Endothelial cell of umbilical vein (primary cell): ENCODE measurements at regions not wholly inside any gene's neighbourhood (a gene's known extent, or its start where the extent isn't known, plus 50 kb on each side); places are given as distances from the start of the nearest gene placed in this dataset.

Source experiments
- EZH2 ChIP-seq: IDR thresholded peaks from 2 replicates; pipeline ENCODE4 v1.6.1; 2012; ENCODE audit warnings: borderline replicate concordance, low read depth, mild to moderate bottlenecking, moderate library complexity, low read length, inconsistent platforms; ENCODE audit not compliant: severe bottlenecking
- FOS ChIP-seq: IDR thresholded peaks from 2 replicates; pipeline ENCODE4 v1.6.1; 2011; ENCODE audit warnings: mild to moderate bottlenecking, low read length, moderate library complexity, borderline replicate concordance; ENCODE audit not compliant: insufficient read depth
- GATA2 ChIP-seq: IDR thresholded peaks from 2 replicates; pipeline ENCODE4 v1.7.0; 2011; ENCODE audit warnings: low read depth, mild to moderate bottlenecking, moderate library complexity, mixed read lengths, low read length; ENCODE audit not compliant: insufficient read length, insufficient read depth
- JUN ChIP-seq: IDR thresholded peaks from 2 replicates; pipeline ENCODE4 v1.6.1; 2011; ENCODE audit warnings: borderline replicate concordance, low read depth; ENCODE audit not compliant: insufficient read length, insufficient read depth
- MAX ChIP-seq: IDR thresholded peaks from 2 replicates; pipeline ENCODE4 v1.6.1; 2011; ENCODE audit not compliant: insufficient read depth, insufficient read length
- MYC ChIP-seq: IDR thresholded peaks from one replicate; pipeline ENCODE4 v1.6.1; 2011; ENCODE audit warnings: mild to moderate bottlenecking, low read depth, low read length
- POLR2A ChIP-seq: IDR thresholded peaks from 2 replicates; pipeline ENCODE4 v1.6.1; 2012; ENCODE audit warnings: low read depth, mild to moderate bottlenecking, control low read depth, low read length
- POLR2AphosphoS5 ChIP-seq: IDR thresholded peaks from 2 replicates; pipeline ENCODE4 v1.6.1; 2012; ENCODE audit warnings: low read depth, mild to moderate bottlenecking, control low read depth, low read length, moderate library complexity; ENCODE audit not compliant: insufficient read depth
- TF ChIP-seq, protein P1 (sequence below), 2 donors: IDR thresholded peaks; 1 replicate in 1 of 2; 2 replicates in 1 of 2; pipeline ENCODE4 v1.5.1; 2011; ENCODE audit warnings: low read length in 2 of 2, mild to moderate bottlenecking in 2 of 2, moderate library complexity in 2 of 2, control low read depth in 1 of 2, inconsistent platforms in 1 of 2, low read depth in 1 of 2; ENCODE audit not compliant: insufficient read depth in 1 of 2; ENCODE audit errors: extremely low read depth in 1 of 2

- TF ChIP-seq POLR2A = no peak
- TF ChIP-seq POLR2AphosphoS5 = no peak
- TF ChIP-seq, protein P1, sequence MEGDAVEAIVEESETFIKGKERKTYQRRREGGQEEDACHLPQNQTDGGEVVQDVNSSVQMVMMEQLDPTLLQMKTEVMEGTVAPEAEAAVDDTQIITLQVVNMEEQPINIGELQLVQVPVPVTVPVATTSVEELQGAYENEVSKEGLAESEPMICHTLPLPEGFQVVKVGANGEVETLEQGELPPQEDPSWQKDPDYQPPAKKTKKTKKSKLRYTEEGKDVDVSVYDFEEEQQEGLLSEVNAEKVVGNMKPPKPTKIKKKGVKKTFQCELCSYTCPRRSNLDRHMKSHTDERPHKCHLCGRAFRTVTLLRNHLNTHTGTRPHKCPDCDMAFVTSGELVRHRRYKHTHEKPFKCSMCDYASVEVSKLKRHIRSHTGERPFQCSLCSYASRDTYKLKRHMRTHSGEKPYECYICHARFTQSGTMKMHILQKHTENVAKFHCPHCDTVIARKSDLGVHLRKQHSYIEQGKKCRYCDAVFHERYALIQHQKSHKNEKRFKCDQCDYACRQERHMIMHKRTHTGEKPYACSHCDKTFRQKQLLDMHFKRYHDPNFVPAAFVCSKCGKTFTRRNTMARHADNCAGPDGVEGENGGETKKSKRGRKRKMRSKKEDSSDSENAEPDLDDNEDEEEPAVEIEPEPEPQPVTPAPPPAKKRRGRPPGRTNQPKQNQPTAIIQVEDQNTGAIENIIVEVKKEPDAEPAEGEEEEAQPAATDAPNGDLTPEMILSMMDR (IDR thresholded peaks at IDR 0.05; ENCODE audit: extremely low read depth in 1 of 2, insufficient read depth in 1 of 2, low read depth in 1 of 2, low read length in 2 of 2) = no peak
- TF ChIP-seq GATA2 = no peak
- TF ChIP-seq EZH2 = no peak
- no peak for TF ChIP-seq MAX
- TF ChIP-seq FOS = no peak
- TF ChIP-seq JUN = no peak
- no peak for TF ChIP-seq MYC
Measured at GRCh38 chr5:12876541-12877298, 972.5 kb upstream of the CTNND2 start.
